ENCODE measurements at regions not wholly inside any gene's neighbourhood (a gene's known extent, or its start where the extent isn't known, plus 50 kb on each side); places are given as distances from the start of the nearest gene placed in this dataset.
"Not testable (repeated sequence)": the region's sequence is repeated elsewhere in the genome, so short reads cannot be mapped to it uniquely, and the experiment has no call there.

DNA sequence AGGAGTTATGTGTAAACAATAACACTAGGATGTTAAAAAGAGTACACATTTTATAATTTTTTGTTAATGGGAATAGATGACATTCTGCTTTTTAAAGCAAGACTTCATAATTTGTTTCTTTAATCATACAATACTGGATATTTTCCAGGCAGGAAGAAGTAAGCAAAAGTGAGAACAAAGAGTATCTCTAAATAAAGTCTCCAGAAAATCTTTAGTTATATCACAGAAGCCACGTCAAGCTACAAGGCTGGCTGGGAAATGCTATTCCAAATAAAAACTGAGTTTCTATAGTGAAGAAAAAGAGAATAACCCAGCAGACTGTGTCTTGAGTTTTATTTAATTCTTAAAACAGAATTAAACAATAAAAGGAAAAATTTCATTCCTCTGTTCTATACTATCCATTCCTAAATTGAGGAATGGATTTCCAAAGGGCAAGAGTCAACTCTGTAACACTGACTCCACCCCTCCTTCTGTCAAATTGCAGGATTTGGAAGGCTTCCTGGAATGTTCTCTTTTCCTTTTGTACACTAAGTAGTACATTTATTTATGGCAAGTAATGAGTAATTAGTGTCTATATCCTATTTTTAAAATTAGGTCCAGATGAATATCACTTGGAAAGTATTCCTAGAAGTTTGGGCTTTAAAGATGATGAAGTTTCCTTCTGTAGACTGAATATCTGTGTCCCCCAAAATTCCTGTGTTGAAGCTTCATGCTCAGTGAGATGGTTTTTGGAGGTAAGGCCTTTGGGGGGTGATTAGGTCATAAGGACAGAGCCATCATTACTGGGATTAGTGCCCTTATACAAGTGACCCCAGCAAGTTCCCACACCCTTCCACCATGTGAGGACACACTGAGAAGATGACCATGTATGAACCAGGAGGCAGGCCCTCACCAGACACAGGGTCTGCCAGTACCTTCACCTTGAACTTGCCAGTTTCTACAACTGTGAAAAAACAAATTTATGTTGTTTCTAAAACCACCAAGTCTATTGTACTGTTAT is 290.9 kb downstream of the CRPPA start:
- DNase-seq = no peak

DNA sequence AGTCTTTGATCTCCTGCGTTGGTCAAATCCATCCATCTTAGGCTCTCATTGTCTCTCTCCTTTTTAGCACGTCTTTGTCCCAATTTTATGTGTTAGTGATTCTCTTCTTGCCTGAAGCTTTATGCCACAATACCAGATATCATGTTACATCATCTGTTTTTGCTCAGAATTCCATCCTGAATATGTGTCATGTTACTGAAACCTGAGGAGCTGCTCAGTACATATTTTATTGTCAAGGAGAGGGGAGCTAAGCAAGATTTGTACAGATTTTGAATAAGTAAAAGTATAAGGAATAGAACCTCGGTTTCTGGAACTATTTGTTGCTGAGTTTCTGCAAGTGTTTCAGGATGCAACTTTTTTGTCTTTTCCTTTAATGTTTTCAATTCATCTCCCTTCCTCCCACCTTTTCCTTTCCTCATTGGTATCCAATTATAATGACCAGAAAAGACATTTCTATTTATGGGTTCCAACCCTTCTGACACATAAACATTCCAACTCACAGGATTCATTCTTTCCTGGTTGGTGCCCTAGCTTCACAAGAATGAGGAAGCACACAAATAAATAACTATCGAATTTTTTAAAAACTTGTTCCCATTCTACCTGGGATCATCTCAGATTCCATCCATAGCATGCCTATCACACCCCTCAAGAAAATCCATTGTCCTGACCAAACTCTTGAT is 291.8 kb downstream of the CRPPA start:
- DNase-seq = no peak

DNA sequence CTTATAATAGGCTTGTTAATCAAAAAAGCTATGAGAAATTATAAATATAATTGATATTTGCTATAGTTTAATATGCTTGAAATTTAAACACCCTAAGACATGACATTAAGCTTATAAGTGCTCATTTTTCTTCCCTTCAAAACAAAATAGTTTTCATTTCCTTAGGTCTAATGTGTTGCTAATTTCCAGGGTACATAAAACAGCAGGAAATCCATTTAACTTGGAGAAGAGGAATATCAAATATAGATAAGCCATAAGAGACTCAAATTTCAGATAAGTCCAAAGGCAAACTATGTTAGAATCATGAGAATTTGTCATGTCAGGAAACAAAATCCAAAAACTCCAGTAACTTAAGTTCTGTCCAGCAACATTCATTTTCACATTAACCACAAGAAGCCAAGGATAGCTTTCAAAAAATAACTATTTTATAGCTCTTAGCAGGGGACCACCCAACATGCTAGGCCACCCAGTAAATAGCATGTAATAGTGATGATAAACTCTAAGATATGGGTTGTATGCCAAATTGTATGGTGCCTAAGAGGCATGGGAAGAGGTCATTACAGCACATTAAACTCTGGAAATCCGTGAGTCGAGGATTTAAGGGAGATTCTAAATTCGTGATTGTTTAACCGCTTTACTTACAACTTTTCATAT is 298.1 kb downstream of the CRPPA start:
- no peak for DNase-seq

DNA sequence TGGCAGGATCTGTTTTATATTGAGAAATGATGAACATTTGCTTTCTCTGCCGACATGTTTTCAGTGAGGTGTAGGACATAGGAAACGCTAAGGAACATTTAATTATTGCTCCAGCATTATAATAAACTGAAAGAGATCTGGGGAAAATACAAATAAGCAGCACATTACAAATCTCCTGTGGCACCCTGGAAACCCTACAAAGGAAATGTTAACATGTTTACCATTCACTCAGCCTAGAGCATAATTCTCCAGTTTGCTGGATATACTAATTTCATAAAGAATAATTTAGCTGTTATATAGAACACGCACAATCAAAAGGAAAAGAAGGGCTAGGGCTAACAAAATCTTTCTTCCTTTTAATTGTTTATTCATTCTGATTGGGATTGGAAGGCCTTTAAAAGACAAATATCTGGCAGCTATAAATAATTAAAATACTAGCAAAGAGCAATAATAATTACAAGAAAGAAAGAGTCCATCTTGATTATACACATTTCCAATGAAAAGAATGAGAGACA is 299.4 kb downstream of the CRPPA start:
- DNase-seq = no peak

DNA sequence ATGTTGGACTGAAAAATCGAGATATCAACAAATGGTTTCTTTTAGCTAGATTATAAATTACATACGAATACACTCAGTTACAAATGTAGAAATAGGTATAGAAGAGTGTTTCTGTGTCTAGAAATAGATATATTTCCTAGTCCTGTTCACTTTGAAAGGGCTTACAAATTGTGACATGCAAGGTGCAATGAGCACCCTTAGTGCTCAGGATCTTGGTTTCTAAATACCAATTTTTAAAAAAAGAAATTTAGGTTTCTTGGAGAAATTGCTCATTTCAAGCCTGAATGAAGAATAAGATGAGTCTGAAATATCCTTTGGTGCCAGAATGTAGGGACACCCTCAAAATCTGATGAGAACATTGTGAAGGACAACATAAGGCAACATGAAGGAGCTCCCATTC is 306.0 kb downstream of the CRPPA start:
- no peak for DNase-seq

DNA sequence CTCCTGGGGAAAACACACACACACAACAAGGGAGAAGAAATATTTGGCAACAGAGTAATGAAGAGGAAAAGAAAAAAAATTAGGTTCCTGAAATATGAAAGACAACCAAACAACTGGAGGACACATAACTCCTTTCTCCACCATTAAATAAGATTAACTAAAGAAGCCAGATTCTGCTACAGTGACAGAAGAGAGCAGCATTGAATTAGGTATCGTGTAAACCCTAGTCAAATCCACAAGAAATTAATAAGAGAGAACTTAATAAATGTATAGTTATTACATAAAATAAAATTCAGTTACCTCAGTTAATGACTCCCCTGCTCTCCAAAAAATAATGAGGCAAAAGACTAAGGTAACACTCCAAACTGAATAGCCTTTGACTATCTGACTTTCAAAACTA is 306.7 kb downstream of the CRPPA start:
- DNase-seq = no peak

DNA sequence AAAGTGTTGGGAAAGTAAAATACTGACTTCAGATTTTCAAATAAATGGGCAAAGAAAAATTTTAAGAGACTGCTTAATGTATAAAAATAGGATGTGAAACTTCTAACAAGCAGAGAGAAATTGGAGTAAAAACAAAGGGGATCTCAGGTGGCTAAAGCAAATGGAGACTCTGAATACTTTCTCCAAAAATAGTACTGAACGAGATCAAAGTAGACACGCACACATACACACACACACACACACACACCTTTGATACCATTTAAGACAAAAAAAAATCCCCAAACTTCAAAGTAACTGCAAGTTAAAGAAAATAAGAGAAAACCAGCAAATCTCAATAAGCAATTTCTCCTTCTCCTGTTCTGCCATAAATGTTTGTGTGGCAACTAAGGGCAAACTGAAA is 307.3 kb downstream of the CRPPA start:
- no peak for DNase-seq

DNA sequence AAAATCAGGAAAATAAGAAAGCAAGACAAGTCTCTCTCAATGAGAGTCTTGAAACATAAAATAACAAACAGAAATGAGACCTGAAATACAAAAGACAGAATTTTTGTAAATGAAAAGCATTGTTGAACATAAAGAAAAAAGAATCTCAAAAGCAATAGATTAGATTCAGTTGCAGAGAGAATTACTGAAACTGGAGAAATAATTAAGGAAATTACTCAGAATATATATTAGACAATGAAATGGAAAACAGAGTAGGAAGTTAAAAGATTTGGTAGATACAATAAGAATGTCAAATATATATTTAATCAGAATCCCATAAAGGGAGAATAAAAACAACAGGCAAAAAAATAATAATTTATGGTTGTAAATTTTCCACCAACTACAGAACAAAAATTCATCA is 308.3 kb downstream of the CRPPA start:
- DNase-seq = no peak

DNA sequence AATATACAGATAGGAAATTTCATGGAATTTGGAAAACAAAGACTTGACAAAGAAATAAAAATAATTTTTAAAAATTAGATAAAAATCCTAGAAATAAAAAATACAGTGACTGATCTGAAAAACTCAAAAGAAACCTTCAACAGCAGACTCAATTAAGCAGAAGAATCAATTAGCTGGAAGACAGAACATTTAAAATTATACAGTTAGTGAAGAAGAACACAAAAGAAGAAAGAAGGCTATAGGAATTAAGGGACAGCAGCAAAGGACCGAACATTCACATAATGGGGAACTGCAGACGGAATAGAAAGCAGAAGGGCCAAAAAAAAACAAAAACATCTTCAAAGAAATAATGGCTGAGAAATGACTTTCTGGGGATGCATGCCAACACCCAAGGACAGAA is 314.5 kb downstream of the CRPPA start:
- DNase-seq = no peak

DNA sequence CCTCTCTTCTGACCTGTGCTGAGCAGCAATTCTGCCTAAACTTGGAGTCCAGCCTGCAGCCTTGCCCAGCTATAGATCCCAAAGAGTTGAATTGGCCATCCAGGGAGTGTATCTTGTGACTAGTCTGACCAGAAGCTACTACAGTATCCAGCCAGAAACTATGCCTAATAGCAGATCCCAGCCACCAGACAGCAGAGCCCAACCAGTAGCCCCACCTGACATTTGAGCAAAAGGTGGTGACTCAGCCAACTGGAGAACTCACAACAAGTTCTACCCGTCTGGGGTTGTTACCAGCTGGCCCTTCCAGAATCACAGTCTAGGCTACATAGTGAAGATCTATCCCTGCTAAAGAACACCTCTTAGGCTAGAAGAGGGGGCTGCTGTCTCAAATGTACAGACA is 315.0 kb downstream of the CRPPA start:
- no peak for DNase-seq

DNA sequence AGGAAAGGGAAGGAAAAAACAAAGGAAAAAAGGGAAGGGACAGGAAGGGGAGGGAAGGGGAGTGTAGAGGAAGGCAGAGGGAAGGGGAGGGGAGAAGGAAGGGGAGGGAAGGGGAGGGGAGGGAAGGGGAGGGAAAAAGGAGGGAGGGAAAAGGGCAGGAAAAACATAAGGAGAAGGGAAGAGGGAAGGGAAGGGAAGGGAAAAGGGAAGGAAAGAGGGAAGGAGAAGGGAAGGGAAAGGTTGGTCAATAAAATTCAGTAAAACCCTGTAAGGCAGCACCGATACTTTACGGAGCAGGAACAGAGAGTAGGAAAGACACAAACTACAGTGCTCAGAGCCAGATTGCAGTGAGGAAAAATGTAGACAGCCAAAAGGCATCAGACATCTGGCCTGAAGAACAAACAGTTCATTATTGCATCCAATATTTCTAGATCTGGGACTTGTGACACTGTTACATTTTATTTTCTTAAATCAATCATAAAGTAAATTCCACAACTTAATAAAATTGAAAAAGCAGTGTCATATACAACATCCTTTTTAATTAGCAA is 322.0 kb downstream of the CRPPA start:
- DNase-seq = no peak

DNA sequence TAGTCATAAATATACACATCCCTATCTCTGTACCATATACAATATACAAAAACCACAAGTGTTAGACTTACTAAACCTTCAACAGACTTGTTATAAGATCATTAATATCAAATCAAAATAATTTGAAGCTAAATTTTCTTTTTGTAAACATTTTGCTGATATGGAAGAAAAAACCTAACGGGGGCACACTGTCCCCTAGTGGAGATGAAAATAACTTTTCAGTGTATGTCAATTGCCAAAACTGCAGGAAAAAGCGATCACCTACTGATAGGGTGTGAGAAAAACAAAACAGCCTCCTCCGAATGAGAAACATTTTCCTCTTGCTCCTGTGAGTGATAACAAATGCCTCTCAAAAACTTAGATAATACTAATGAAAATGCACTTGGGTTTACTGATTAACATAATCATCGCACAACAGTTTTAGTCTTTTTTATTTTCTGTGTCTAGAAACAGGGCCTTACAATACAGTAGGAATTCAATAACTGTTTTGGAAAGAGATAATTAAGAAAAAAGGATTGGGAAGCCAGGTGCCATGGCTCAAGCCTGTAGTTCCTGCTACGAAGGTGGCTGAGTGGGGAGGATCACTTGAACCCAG is 322.7 kb downstream of the CRPPA start:
- DNase-seq = no peak

DNA sequence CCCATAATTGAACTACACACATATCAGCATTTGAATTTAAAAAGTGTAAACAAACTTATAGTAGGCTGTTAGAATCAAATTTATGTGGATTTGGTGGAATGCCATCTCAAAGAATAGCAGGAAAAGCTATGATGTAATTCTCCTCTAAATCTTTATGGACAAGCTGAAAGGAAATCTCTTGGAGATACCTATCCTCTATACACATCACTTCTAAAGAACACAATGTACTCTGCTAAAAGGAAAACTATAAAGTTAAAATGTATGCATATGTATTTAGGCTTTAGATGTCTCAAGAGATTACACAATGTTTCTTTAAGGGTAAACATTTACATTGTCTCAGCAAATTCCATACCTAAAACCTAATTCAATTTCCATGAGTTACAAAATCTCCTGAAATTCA is 323.3 kb downstream of the CRPPA start:
- no peak for DNase-seq

DNA sequence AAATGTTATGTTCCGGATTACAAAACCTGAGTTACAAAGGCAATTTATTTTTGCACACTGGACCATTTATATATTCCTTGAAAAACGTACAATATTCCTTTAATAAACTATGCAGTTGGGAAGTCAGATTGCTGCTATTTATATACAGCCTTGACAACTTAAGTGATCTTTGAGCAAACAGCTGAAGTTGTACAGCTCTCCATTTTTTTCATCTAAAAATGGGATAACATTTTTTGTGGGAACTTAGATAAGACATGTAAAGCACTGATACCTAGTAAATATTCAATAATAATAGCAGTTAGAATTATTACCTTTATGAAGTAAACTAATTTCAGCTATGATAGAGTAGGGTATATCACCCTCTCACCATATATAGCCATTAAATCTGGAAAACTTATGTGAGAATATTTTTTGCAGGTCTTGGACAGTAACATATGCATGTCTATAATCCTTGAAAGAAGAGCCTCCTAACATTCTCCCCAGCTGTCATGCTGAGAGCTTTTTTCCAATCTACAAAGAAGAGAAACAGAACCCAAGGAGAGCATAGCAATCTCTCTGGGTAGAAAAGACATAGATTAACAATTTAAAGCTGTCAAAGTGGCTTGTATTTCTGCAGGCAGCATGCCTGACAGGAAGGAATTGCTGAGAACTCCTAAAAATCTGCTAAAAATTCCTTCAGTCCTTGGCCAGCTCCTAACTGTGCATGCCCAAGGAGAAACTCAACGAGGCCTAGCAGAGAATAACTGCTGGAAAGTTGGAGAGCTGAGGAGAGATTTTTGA is 326.0 kb downstream of the CRPPA start:
- no peak for DNase-seq

DNA sequence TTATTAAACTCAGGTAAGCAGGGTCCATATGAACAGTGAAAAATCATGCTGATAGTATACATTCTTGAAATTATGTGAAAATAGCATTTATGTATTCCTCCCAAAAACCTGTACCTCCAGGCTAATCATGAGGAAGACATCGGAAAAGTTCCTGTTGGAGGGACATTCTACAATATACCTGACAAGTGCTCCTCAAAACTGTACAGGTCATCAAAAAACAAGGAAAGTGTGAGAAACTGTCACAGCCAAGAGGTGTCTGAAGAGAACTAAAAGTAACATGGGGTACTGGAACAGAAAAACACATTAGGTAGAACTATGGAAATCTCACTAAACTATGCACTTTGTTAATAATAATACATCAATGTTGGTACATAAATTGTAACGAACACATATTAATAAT is 326.7 kb downstream of the CRPPA start:
- DNase-seq = no peak

DNA sequence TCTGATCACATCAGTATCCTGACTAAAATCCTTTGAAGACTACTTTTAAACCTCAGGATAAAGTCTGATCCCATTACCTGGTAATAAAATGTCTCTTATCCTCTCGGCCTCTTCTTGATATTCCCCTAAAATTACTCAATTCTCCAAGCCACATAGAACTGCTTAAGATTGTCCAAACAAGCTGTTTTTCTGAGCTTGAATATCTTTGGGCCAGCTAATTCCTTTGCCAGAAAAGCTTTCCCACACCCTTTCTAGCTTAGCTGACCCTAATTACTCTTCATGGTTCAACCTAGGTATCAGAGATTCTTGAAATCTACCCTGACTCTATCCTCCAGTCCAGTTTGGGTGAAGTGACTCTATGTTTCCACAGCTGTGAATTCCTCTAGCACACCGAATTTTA is 328.6 kb downstream of the CRPPA start:
- DNase-seq = no peak

DNA sequence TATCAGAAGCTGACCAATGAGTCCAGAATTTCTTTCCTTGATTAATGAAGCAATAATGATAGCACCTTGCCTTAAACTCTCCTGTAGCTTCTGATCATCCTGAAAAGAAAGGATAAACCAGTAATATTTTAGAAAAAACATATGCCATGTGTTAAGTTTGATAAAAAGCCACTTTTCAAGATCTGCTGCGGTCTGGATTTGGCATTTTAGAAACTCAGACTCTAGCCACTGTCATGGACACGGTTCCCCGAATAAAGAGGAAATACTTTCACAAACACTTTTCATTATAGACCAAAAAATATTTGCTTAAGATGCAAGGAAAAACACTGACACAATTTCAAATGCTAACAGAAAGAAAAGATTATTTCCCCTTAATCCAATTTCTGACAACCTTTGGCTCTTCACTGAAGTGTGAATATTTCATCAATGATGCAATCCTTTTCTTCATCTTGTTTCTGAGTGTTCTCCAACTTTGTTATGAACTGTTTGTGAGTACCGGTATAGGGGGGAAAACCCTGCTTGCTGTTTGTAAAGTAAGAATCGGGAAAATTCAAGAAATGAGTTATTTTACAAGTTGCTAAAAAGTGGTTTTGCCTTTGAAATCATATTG is 329.5 kb downstream of the CRPPA start:
- DNase-seq = no peak

DNA sequence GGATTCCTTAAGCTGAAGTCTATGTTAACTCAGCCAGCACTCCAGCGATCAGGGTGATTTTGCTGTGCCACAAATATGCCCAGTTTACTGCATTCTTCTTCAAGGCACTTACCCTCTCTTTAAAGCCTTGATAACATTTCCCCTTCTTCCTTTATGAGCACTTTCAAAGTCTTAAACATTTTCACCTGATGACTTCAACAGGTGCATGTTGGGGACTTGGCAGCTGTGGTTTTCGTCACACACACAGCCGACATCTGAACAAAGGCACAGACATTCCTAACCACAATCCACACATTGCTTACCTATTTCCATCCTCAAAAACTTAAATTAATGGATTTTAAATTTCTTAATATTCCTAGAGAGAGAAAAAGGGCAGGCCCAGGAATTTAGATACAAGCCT is 331.5 kb downstream of the CRPPA start:
- no peak for DNase-seq

DNA sequence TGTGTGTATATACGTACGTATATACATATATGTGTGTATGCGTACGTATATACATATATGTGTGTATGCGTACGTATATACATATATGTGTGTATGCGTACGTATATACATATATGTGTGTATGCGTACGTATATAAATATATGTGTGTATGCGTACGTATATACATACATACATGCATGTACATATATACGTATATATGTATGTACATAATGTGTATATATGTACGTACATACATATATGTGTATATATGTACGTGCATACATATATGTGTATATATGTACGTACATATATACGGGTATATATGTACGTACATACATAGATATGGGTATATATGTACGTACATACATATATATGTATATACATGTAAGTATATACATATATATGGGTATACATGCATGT is 332.1 kb downstream of the CRPPA start:
- DNase-seq = no peak

DNA sequence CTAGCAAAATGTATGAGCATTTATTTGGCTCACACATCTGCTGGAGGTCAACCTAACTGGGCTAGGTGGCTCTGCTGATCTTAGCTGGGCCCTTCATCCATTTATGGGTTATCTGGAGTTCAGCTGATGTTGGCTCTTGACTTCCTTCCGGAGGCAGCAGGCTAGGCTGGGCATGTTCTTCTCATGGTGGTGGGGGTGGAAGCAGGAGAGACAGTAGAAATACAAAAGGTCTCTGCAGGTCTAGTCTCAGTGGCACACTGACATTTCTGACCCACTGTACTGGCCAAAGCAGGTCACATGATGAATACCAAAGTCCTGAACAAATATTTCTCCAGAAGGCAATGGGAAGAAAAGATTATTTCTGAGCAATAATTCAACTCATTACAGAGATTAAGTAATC is 334.6 kb downstream of the CRPPA start:
- DNase-seq = no peak

DNA sequence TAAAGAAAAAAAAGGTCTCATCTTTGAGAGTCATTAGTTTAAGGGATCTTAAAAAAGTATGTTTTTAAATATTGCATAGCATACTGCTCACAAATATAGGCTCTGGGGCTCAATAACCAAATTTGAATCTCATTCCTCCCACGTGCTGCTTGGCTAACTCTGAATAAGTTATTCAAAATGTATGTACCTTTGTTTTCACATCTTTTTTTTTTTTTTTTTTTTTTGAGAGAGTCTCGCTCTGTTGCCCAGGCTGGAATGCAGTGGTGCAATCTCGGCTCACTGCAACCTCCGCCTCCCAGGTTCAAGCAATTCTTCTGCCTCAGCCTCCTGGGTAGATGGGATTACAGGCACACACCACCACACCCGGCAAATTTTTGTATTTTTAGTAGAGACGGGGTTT is 335.6 kb downstream of the CRPPA start:
- DNase-seq = not testable (repeated sequence)

DNA sequence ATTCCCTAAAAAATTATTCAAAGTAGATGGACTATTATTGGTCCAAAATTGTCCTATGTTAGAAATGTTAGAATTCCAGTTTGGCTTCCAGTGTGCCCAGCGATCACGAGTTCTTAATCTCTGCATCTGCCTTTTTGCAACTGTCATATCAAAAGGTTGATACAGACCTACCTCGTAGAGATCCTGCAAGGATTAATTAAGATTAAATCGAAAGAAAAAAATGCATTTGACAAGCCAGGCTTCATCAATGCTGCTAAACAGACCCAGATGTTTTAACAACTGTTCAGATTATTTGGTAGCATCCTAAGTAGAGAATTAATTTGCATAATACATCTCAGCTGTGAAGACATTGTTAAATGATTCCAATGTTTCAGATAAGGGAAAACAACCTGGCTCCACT is 336.5 kb downstream of the CRPPA start:
- no peak for DNase-seq

All from activated CD4-positive, alpha-beta T cell treated with anti-CD3 and anti-CD28 coated beads, Interleukin-10, Interleukin-2, amounts not matched to agents 100 ng/mL and 50 ng/mL, durations not matched to agents 16 hours and 8 hours (primary cell).